ENCODE measurements at regions not wholly inside any gene's neighbourhood (a gene's known extent, or its start where the extent isn't known, plus 50 kb on each side); places are given as distances from the start of the nearest gene placed in this dataset.

DNA sequence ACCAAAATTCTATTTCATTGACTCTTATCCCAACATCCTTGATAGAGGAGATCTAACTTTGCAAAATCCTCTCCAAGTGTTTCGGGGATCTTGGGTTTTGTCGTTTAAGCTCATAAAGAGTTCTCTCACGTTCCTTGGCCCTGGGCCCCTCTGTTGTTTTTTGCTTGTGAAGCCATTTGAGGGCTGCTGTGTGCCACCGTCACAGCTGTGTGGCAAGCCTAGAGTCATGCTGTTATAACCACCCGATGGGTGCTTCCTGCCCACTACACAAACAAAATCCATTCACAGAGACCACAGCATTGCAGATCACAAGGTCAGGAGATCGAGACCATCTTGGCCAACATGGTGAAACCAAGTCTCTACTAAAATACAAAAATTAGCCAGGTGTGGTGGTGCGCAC, 154.1 kb downstream of the ADSS2 start:
- TF ChIP-seq, protein P1, sequence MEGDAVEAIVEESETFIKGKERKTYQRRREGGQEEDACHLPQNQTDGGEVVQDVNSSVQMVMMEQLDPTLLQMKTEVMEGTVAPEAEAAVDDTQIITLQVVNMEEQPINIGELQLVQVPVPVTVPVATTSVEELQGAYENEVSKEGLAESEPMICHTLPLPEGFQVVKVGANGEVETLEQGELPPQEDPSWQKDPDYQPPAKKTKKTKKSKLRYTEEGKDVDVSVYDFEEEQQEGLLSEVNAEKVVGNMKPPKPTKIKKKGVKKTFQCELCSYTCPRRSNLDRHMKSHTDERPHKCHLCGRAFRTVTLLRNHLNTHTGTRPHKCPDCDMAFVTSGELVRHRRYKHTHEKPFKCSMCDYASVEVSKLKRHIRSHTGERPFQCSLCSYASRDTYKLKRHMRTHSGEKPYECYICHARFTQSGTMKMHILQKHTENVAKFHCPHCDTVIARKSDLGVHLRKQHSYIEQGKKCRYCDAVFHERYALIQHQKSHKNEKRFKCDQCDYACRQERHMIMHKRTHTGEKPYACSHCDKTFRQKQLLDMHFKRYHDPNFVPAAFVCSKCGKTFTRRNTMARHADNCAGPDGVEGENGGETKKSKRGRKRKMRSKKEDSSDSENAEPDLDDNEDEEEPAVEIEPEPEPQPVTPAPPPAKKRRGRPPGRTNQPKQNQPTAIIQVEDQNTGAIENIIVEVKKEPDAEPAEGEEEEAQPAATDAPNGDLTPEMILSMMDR (IDR thresholded peaks at IDR 0.05) = no peak
- TF ChIP-seq POLR2A (IDR thresholded peaks at IDR 0.05) (no peak), POLR2AphosphoS5 (IDR thresholded peaks at IDR 0.05) (no peak)

All from prostate gland (tissue), 2 donors.